GM21717 (cell line): ENCODE measurements at regions not wholly inside any gene's neighbourhood (a gene's known extent, or its start where the extent isn't known, plus 50 kb on each side); places are given as distances from the start of the nearest gene placed in this dataset.

Experiments
- ATAC-seq: cut with Tn5 transposase; IDR thresholded peaks from one replicate; pipeline ENCODE4 v1.9.1; 2021; ENCODE audit warnings: mild to moderate bottlenecking, moderate library complexity; ENCODE audit not compliant: unreplicated experiment

GRCh38 chr10:59125666-59126065 is 50.8 kb upstream of the PHYHIPL start:
- no peak for ATAC-seq

GRCh38 chr10:59126261-59126660 is 50.2 kb upstream of the PHYHIPL start:
- ATAC-seq, result no peak
